ENCODE measurements at regions not wholly inside any gene's neighbourhood (a gene's known extent, or its start where the extent isn't known, plus 50 kb on each side); places are given as distances from the start of the nearest gene placed in this dataset.

- no peak for DNase-seq
- in situ Hi-C loops (cut with HindIII; ENCODE audit: low pct_ligation_motif_present, low pct_unique_long_range_greater_than_20kb, low sequenced_read_pairs) = no loop called here
Measured at GRCh38 chr5:167770461-167770860, 521.0 kb upstream of the WWC1 start.

DNA sequence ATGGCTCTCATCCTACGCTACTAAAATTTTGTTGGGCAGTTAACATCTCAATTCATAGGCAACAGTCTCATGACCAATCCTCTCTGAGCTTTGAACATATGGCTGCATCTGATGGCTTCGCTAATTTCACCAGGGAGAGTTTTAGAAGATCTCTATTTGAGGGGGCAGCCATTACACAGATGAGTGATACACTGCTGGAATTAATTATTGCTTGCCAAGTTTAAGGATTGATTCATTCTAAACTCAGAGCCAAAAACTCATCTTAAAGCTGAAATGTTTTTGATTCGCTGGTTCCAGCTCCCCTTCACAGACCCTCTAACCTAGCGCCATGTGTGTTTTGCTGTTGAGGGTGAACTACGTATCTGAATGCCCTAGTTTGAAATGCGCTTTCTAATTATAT, 519.9 kb upstream of the WWC1 start:
- in situ Hi-C loops (cut with HindIII; ENCODE audit: low pct_ligation_motif_present, low pct_unique_long_range_greater_than_20kb, low sequenced_read_pairs) = no loop called here
- DNase-seq = no peak

DNA sequence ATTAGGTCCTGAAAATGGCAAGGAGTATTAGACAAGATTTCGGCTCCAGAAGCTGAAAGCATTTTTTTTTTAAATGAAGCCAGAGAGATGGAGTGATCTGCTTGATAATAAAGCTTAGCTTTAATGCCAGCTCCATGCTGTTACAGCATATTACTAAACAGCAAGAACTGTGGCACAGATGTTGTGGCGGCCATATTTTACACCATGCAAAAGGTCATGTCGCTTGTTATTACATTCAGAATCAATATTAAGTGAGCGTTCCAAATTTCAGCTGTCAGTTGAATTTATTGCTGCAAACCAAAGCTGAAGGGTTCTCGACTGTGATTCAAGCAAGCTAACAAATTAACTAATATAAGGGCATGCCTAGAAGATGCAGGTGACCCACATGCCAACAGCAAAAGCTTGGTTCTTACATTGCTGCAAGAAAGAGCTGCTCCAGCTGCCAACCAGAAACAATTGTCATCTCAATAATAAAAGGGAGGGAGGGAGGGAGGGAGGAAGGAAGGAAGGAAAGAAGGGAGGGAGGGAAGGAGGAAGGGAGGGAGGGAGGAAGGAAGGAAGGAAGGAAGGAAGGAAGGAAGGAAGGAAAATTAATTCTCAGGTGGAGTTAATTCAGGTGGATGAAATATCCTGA, 517.7 kb upstream of the WWC1 start:
- DNase-seq = no peak
- in situ Hi-C loops (cut with HindIII; ENCODE audit: low pct_ligation_motif_present, low pct_unique_long_range_greater_than_20kb, low sequenced_read_pairs) = no loop called here

DNA sequence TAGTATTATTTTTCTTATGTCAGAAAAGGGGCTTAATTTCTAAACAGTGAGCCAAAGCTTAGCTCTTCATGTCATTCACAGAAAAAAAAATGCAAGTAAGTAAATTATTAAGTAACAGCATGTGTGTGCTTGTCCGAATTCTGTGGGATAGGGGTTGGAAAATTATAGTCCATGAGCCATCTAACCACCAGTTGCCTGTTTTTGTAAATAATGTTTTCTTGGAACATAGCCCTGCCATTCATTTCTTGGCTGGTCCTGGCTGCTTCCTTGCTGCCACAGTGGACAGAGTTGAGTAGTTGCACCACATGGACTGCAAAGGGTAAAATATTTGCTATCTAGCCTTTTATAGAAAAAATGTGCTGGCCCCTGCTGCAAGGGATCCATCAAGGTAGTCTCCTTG, 513.7 kb upstream of the WWC1 start:
- in situ Hi-C loops (cut with HindIII; ENCODE audit: low pct_ligation_motif_present, low pct_unique_long_range_greater_than_20kb, low sequenced_read_pairs) = no loop called here
- DNase-seq = no peak

DNA sequence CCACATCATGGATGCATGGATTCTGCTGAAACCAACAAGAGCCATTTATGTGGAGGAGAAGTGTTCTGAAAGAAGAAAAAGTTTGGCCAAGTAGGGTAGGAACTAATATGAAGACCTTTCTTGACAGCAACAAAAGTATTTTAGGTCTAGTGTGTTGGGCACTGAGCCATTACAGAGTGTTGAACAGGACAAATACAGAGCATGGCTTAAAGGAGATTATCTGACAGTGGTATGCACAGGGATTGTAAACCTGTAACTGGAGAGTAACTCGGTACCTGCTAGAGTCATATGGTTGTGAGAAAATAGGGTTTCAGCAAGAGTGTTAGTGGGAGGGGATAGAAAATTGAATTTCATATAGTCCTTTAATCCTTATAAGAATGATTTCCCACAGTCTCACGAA, 513.2 kb upstream of the WWC1 start:
- no peak for DNase-seq
- in situ Hi-C loops (cut with HindIII; ENCODE audit: low pct_ligation_motif_present, low pct_unique_long_range_greater_than_20kb, low sequenced_read_pairs) = no loop called here

DNA sequence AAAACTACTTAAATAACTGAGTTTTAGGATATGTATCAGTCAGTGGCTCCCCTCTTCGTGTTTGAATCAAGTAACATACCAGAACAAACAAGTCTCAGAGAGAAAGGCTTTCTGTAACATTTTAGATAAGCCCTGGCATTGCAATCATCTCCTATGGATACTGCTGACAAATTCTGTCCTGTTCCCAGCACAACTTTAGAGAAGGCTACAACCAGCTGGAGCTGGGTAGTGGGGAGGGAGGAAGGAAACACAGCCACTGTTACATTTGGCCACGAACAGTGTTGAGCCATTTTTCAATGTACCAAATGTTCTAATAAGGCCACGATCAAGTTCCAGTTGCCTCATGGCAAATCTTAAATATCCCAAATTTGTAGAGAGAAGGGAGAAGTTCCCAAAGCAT, 511.8 kb upstream of the WWC1 start:
- DNase-seq = no peak
- in situ Hi-C loops (cut with HindIII; ENCODE audit: low pct_ligation_motif_present, low pct_unique_long_range_greater_than_20kb, low sequenced_read_pairs) = no loop called here

DNA sequence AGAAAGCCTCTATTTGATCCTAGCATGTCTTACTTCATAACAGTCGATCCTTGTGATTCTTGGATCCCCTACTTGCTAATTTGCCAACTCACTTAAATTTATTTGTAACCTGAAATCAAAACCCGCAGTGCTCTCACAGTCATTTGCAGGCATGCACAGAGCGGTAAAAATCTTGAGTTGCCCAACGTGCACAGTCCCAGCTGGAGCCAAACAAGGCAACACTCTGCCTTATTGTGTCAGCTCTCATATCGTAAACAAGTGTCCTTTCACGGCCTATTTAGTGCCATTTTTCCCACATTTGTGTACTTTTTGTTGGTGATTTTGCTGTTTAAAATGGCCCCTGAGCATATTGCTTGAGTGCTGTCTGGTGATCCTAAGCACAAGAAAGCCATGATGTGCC, 511.3 kb upstream of the WWC1 start:
- DNase-seq = no peak
- in situ Hi-C loops (cut with HindIII; ENCODE audit: low pct_ligation_motif_present, low pct_unique_long_range_greater_than_20kb, low sequenced_read_pairs) = no loop called here

DNA sequence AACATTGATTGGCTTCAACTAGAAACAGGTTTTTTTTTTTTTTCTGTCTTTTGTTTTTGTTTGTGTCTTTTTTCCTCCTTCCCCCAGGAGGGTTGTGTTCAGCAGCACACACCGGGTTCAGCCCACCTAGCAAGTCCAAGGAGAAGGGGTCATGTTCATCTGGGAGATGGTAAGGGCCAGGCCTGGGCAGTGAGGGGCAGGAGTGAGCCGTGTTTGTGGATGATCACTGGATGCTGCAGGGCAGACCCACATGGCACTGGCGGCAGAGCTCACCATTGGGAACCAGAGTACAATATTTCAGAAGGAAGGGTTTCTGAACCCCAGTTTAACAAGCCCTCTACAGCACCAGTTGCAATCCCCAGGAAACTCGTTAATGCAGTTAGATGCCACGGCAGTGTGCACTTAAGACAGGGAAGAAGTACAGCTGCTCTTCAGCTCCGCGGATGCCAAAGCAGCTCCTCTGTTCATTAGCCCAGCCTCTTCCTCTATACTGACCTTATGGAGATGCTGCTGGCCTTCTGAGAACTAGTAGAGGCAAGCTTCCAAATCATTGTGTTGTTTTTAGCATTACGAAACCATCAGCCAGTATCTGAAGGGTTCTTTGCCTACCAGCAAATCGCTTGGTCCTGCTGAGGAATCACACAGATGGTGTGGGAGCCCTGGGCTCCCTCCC, 508.2 kb upstream of the WWC1 start:
- no peak for DNase-seq

DNA sequence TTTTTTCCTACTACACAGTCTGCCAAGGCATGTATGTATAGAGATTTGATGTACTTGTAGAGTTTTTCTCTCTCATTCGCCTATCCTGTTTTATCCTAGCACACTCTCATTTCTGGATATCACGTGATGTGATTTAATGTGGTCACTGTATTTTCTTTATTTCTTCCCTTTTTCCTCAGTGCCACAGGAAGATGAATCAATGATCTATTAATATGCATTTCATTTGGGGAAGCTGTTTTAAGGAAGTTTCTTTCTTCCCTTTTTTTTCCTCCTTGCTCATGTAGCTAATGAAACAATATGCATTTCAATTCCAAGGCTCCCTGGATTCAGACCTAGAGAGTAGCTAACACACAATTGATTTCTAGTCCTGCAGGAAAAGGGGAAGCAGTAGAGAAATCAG, 506.3 kb upstream of the WWC1 start:
- no peak for DNase-seq
- in situ Hi-C loops (cut with HindIII; ENCODE audit: low pct_ligation_motif_present, low pct_unique_long_range_greater_than_20kb, low sequenced_read_pairs) = no loop called here

More for the DNA sequence above, 508.2 kb upstream of the WWC1 start:
- in situ Hi-C loops (cut with HindIII; ENCODE audit: low pct_ligation_motif_present, low pct_unique_long_range_greater_than_20kb, low sequenced_read_pairs) = no loop called here

DNA sequence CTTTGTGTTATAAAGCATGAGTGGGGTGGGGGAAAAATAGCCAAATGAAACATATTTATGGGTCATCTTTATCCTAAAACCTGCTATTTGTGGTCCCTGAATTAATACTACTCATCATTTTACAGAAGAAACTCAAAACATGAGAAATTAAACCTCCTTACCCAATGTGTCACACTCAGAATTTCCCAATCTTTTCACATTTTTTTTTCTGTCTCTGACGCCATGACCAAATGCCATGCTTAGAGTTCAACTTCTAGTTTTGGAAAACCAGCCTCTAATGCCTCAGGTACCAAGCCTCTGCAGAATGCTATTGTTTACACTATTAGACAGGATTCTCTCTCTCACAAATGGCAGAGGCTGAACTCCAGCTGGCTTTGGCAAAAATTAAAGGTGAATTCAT, 505.5 kb upstream of the WWC1 start:
- in situ Hi-C loops (cut with HindIII; ENCODE audit: low pct_ligation_motif_present, low pct_unique_long_range_greater_than_20kb, low sequenced_read_pairs) = no loop called here
- DNase-seq = no peak

GRCh38 chr5:167786871-167787578, 504.4 kb upstream of the WWC1 start:
- in situ Hi-C loops (cut with HindIII; ENCODE audit: low pct_ligation_motif_present, low pct_unique_long_range_greater_than_20kb, low sequenced_read_pairs) = no loop called here
- no peak for DNase-seq

GRCh38 chr5:167790045-167790444, 501.4 kb upstream of the WWC1 start:
- in situ Hi-C loops (cut with HindIII; ENCODE audit: low pct_ligation_motif_present, low pct_unique_long_range_greater_than_20kb, low sequenced_read_pairs) = no loop called here
- no peak for DNase-seq

GRCh38 chr5:167790462-167791260, 500.8 kb upstream of the WWC1 start:
- in situ Hi-C loops (cut with HindIII; ENCODE audit: low pct_ligation_motif_present, low pct_unique_long_range_greater_than_20kb, low sequenced_read_pairs) = no loop called here
- no peak for DNase-seq

GRCh38 chr5:167792514-167792913, 498.9 kb upstream of the WWC1 start:
- in situ Hi-C loops (cut with HindIII; ENCODE audit: low pct_ligation_motif_present, low pct_unique_long_range_greater_than_20kb, low sequenced_read_pairs) = no loop called here
- DNase-seq = no peak

GRCh38 chr5:167793700-167794099, 497.7 kb upstream of the WWC1 start:
- in situ Hi-C loops (cut with HindIII; ENCODE audit: low pct_ligation_motif_present, low pct_unique_long_range_greater_than_20kb, low sequenced_read_pairs) = no loop called here
- DNase-seq = no peak

DNA sequence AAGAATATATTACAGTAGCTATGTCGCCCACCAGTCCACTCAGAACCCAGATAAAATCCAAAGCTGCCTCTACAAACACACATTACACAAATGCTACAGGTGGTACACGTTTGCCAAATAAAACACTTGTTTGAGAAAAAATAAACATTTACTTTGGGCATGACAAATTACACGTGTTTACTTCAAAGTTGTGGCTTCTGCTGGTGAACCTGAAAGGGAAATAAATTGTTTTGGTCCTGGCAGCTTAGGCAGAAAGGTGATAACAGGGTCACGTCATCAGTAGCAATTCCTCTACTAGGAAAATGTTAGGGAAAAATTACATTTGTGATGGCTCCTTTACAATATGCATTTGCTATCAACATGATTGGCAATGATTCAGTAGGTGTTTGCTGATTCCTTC, 497.3 kb upstream of the WWC1 start:
- in situ Hi-C loops (cut with HindIII; ENCODE audit: low pct_ligation_motif_present, low pct_unique_long_range_greater_than_20kb, low sequenced_read_pairs) = no loop called here
- no peak for DNase-seq

- in situ Hi-C loops (cut with HindIII; ENCODE audit: low pct_ligation_motif_present, low pct_unique_long_range_greater_than_20kb, low sequenced_read_pairs) = no loop called here
- DNase-seq = no peak
Measured at GRCh38 chr5:167796672-167797071, 494.8 kb upstream of the WWC1 start.

DNA sequence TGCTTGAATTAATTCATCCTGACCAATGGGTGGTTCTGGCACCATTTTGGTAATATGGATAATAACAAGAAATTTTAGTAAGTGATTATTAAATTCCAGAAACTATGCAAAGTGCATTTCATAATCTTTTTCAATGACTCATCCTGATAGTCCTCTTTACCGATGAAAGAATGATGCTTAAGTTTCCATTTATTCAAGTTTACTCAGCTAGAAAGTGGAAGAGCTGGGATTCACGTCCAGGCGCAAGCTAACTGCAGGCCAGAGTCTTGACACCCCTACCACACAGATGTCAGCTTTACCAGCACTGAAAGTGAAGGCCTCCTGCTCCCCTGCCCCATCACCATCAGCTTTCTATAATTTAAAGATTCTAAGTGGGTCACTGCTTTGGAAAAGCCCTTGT, 493.5 kb upstream of the WWC1 start:
- in situ Hi-C loops (cut with HindIII; ENCODE audit: low pct_ligation_motif_present, low pct_unique_long_range_greater_than_20kb, low sequenced_read_pairs) = no loop called here
- DNase-seq = no peak

DNA sequence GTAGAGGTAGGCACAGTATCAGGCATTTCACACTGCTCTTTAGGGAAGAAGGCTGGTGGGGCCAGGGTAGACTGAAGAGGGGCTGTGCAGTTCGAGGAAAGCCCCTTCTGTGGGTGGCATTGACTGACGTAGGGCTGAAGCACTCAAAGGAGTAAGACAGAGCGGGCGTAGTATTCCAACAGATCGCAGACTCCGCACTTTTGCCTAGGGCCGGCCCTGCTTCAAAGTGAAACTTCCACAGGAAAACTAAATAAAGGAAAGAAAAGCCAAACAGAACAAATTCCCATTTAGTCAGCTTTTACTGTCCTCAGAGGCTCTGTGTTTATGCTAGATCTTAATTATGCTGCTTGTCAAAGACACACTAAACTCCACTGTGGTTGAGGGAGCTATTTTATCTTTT, 493.0 kb upstream of the WWC1 start:
- in situ Hi-C loops (cut with HindIII; ENCODE audit: low pct_ligation_motif_present, low pct_unique_long_range_greater_than_20kb, low sequenced_read_pairs) = no loop called here
- DNase-seq = no peak
